T-cell (primary cell): ENCODE measurements at regions not wholly inside any gene's neighbourhood (a gene's known extent, or its start where the extent isn't known, plus 50 kb on each side); places are given as distances from the start of the nearest gene placed in this dataset.

Source experiments
- ATAC-seq, 4 experiments: fragments of 200-7000 bp in 3 of 4; fragments of 150-1000 bp in 1 of 4; cut with Tn5 transposase; replicated peaks in 1 of 4; 1 replicate in 3 of 4; 2 replicates in 1 of 4; pipeline ENCODE4 v1.10.0; 2021; ENCODE audit warnings: moderate library complexity in 3 of 4, mild to moderate bottlenecking in 2 of 4, moderate number of reproducible peaks in 1 of 4
- CTCF ChIA-PET, 2 donors: fragments of 300-600 bp; sonication (Branson Sonifier 250); formaldehyde crosslinking; loops; one replicate each; lab custom pipeline; 2022; ENCODE audit warnings: antibody characterized with exemption in 2 of 2; lab: Charles Lee
- POLR2A ChIA-PET, 2 donors: fragments of 300-600 bp; sonication (Branson Sonifier 250); formaldehyde crosslinking; loops; one replicate each; lab custom pipeline; 2022; ENCODE audit warnings: antibody characterized with exemption in 2 of 2; lab: Charles Lee
- DNase-seq, 35 experiments: peaks; one replicate each; pipeline versions ENCODE4 v3.0.0 to v3.0.0-alpha.2; 2013 to 2023
- H3K27ac ChIP-seq: one replicate; pipeline ENCODE4 v1.5.1; 2013; ENCODE audit warnings: low read length
- H3K27me3 ChIP-seq, 2 experiments: replicated peaks in 1 of 2; 1 replicate in 1 of 2; 2 replicates in 1 of 2; pipeline versions ENCODE4 v1.6.1 to v1.7.0; 2013; ENCODE audit warnings: low read length in 1 of 2, mixed read lengths in 1 of 2; ENCODE audit not compliant: control insufficient read depth in 2 of 2, insufficient read depth in 2 of 2; ENCODE audit errors: extremely low read depth in 1 of 2
- H3K36me3 ChIP-seq, 2 donors: 1 replicate in 1 of 2; 2 replicates in 1 of 2; pipeline versions ENCODE4 v1.6.1 to v1.7.0; 2013; ENCODE audit warnings: low read length in 1 of 2; ENCODE audit not compliant: control insufficient read depth in 2 of 2, insufficient read depth in 1 of 2; ENCODE audit errors: extremely low read depth in 1 of 2
- H3K4me1 ChIP-seq, 2 experiments: 1 replicate in 1 of 2; 2 replicates in 1 of 2; pipeline versions ENCODE4 v1.6.1 to v1.7.0; 2013; ENCODE audit warnings: low read length in 2 of 2, mixed read lengths in 1 of 2; ENCODE audit not compliant: insufficient read depth in 2 of 2, control insufficient read depth in 1 of 2; ENCODE audit errors: extremely low read depth in 1 of 2
- H3K4me3 ChIP-seq, 2 donors: 1 replicate in 1 of 2; 2 replicates in 1 of 2; pipeline versions ENCODE4 v1.5.1 to v1.7.0; 2013; ENCODE audit warnings: mild to moderate bottlenecking in 2 of 2, low read length in 1 of 2, moderate library complexity in 1 of 2; ENCODE audit not compliant: control insufficient read depth in 1 of 2; ENCODE audit errors: extremely low read depth in 1 of 2
- H3K9me3 ChIP-seq: 2 replicates; pipeline ENCODE4 v1.7.0; 2013
- H3K27ac Mint-ChIP-seq, 2 donors: one replicate each; pipeline ENCODE4 v1.8.0; 2020 to 2021; ENCODE audit warnings: mild to moderate bottlenecking in 2 of 2, mixed read lengths in 2 of 2
- H3K27me3 Mint-ChIP-seq, 2 donors: one replicate each; pipeline ENCODE4 v1.8.0; 2021 to 2022; ENCODE audit warnings: mixed read lengths in 2 of 2
- H3K36me3 Mint-ChIP-seq: one replicate; pipeline ENCODE4 v1.8.0; 2021; ENCODE audit warnings: mixed read lengths
- H3K4me1 Mint-ChIP-seq, 3 donors: one replicate each; pipeline ENCODE4 v1.8.0; 2020 to 2022; ENCODE audit warnings: mixed read lengths in 3 of 3, mild to moderate bottlenecking in 1 of 3
- H3K4me3 Mint-ChIP-seq, 3 donors: one replicate each; pipeline ENCODE4 v1.8.0; 2020 to 2022; ENCODE audit warnings: mild to moderate bottlenecking in 3 of 3, mixed read lengths in 3 of 3, moderate library complexity in 3 of 3
- H3K9me3 Mint-ChIP-seq, 3 donors: one replicate each; pipeline ENCODE4 v1.8.0; 2020 to 2022; ENCODE audit warnings: mixed read lengths in 3 of 3
- WGBS: methylation state at CpG from one replicate; pipeline ENCODE4 v1.1.5; 2013; ENCODE audit warnings: missing lambda C conversion rate; ENCODE audit not compliant: insufficient coverage; 5-methylcytosine and 5-hydroxymethylcytosine counted together

GRCh38 chr11:104819107-104819506 is 79.2 kb downstream of the CASP12 start:
- Histone ChIP-seq H3K9me3 (no peaks in the 10 kb centered on the region), H3K36me3 (no peaks in the 10 kb centered on the region), H3K4me1 (no peaks in the 10 kb centered on the region), H3K27ac (no peak overlapping the region), H3K27me3 (no peaks in the 10 kb centered on the region), H3K4me3 (no peak overlapping the region)
- no peak overlapping the region for H3K4me3 Mint-ChIP-seq
- peaks cover 2 to 10% (median 10%) of the 10 kb centered on the region in 3 donors for H3K4me1 Mint-ChIP-seq
- ChIA-PET POLR2A (interaction anchor here in 1 of 2 donors (0.6 to 0.7 kb wide), 3 partner anchors 22 to 215 kb away, joined by 3 to 4 read pairs (median 3); no protein-coding TSS in a partner anchor), CTCF (interaction anchor here in 1 of 2 donors (0.7 kb wide), 1 partner anchor 52 kb away, joined by 4 read pairs; no protein-coding TSS in a partner anchor)
- no peaks in the 10 kb centered on the region for H3K36me3 Mint-ChIP-seq
- H3K27me3 Mint-ChIP-seq: no peaks in the 10 kb centered on the region
- H3K9me3 Mint-ChIP-seq: no peaks in the 10 kb centered on the region
- peak overlapping the region in 1 of 2 donors; percentile 62 for H3K27ac Mint-ChIP-seq
- no peak for DNase-seq
- no peak for ATAC-seq

- peaks cover 2 to 10% (median 6%) of the 10 kb centered on the region in 3 donors for H3K4me1 Mint-ChIP-seq
- DNase-seq (no peak), ATAC-seq (no peak)
- H3K36me3 Mint-ChIP-seq: no peaks in the 10 kb centered on the region
- H3K4me3 Mint-ChIP-seq: no peak overlapping the region
- H3K4me1 ChIP-seq: no peaks in the 10 kb centered on the region
- H3K27ac ChIP-seq: no peak overlapping the region
- no peaks in the 10 kb centered on the region for H3K9me3 Mint-ChIP-seq
- no peak overlapping the region for H3K27ac Mint-ChIP-seq
- H3K4me3 ChIP-seq: no peak overlapping the region
- POLR2A ChIA-PET: no interaction called here
- H3K27me3 ChIP-seq: no peaks in the 10 kb centered on the region
- no peaks in the 10 kb centered on the region for H3K36me3 ChIP-seq
- no peaks in the 10 kb centered on the region for H3K9me3 ChIP-seq
- CTCF ChIA-PET: no interaction called here
- H3K27me3 Mint-ChIP-seq: no peaks in the 10 kb centered on the region
- WGBS: 100% methylated on average over 3 of the region's 3 CpGs
These were observed 80.3 kb downstream of the CASP12 start for GRCh38 chr11:104817973-104818372.

DNA sequence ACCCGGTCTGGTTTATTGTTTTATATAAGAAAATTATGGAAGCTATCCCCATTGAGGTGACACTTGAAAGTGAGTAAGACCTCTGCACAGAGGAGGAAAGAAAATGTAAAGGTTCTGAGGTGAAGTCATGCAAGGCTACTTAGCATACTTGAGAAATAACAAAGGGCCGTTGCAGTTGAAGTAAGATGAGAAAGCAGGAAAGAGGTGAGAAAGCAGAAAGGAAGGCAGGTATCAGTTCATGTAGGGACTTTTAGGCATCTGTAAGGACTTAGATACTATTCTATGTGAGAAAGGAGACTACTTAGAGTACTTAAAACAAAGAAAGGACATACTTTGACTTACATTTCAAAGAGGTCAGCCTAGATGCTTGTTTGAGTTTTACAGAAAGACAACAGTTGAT is 84.7 kb downstream of the CASP12 start:
- no peak for DNase-seq
- 80% methylated on average over 1 of the region's 2 CpGs for WGBS
- no peaks in the 10 kb centered on the region for H3K4me1 ChIP-seq
- Mint-ChIP-seq H3K36me3 (no peaks in the 10 kb centered on the region), H3K27ac (no peak overlapping the region), H3K4me3 (no peak overlapping the region), H3K9me3 (no peaks in the 10 kb centered on the region), H3K27me3 (no peaks in the 10 kb centered on the region), H3K4me1 (no peaks in the 10 kb centered on the region)
- no peaks in the 10 kb centered on the region for H3K27me3 ChIP-seq
- H3K9me3 ChIP-seq: no peaks in the 10 kb centered on the region
- H3K36me3 ChIP-seq: no peaks in the 10 kb centered on the region
- ChIA-PET POLR2A (no interaction called here), CTCF (no interaction called here)
- no peak overlapping the region for H3K4me3 ChIP-seq
- no peak overlapping the region for H3K27ac ChIP-seq
- ATAC-seq: no peak

DNA sequence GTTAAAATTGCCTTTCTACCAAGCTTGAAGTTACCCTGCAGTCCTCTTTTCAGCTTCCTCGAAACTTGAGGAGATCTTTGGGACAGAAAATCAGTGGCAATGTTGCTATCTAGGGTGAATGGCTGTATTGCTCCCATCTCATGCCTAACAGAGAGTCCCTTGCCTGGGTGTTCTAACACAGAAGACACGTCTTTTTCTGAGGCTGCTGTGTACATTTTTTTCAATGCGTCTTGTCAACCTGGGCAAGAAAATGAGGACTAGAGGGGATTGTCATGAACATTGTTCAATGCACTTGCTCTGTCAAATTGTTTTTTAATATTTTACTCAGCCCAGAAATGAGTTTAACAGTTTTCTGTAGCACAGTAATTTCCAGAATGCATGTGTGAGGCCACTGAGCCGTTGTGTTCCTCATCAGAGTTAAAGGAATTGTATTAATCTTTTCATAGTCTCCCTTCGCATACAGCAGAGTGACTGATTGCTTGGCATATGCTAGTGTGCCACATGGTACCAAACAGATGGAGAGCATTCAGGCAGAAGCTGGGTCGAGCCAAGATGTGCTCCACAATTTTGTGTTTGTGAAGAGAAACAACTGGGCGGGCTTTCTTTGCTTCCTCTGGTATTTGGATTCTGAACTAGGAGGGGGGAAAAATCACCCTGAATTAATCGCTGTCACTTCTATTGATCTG is 86.0 kb downstream of the CASP12 start:
- no peak overlapping the region for H3K4me3 ChIP-seq
- H3K9me3 Mint-ChIP-seq: no peaks in the 10 kb centered on the region
- H3K4me1 Mint-ChIP-seq: no peaks in the 10 kb centered on the region
- 59% methylated on average over 4 of the region's 8 CpGs for WGBS
- H3K9me3 ChIP-seq: no peaks in the 10 kb centered on the region
- H3K36me3 Mint-ChIP-seq: no peaks in the 10 kb centered on the region
- no peak overlapping the region for H3K27ac ChIP-seq
- H3K27me3 ChIP-seq: no peaks in the 10 kb centered on the region
- no peak overlapping the region for H3K4me3 Mint-ChIP-seq
- no peaks in the 10 kb centered on the region for H3K27me3 Mint-ChIP-seq
- no peak for ATAC-seq
- ChIA-PET CTCF (no interaction called here), POLR2A (no interaction called here)
- no peaks in the 10 kb centered on the region for H3K36me3 ChIP-seq
- DNase-seq: no peak
- H3K27ac Mint-ChIP-seq: no peak overlapping the region
- H3K4me1 ChIP-seq: no peaks in the 10 kb centered on the region

- DNase-seq (no peak), ATAC-seq (no peak)
- no peak overlapping the region for H3K4me3 ChIP-seq
- H3K9me3 ChIP-seq: no peaks in the 10 kb centered on the region
- Mint-ChIP-seq H3K27me3 (no peaks in the 10 kb centered on the region), H3K27ac (no peak overlapping the region), H3K4me1 (peaks cover 21 to 23% (median 22%) of the 10 kb centered on the region in 3 donors), H3K4me3 (no peak overlapping the region), H3K36me3 (no peaks in the 10 kb centered on the region), H3K9me3 (no peaks in the 10 kb centered on the region)
- no peaks in the 10 kb centered on the region for H3K27me3 ChIP-seq
- peaks cover 3% of the 10 kb centered on the region in 2 experiments for H3K4me1 ChIP-seq
- ChIA-PET CTCF (interaction anchor here in 1 of 2 donors (0.6 kb wide), 1 partner anchor 195 kb away, joined by 5 read pairs; no protein-coding TSS in a partner anchor), POLR2A (interaction anchor here in 1 of 2 donors (0.6 kb wide), 1 partner anchor 136 kb away, joined by 7 read pairs; no protein-coding TSS in a partner anchor)
- no peaks in the 10 kb centered on the region for H3K36me3 ChIP-seq
- H3K27ac ChIP-seq: no peak overlapping the region
- WGBS: 65% methylated on average over 2 of the region's 2 CpGs
These were observed 94.5 kb downstream of the CASP12 start for GRCh38 chr11:104803776-104804175.

- Mint-ChIP-seq H3K4me3 (peak overlapping the region; percentile 71 to 77 (median 72)), H3K36me3 (peaks cover 3% of the 10 kb centered on the region), H3K27ac (peak overlapping the region; percentile 96 to 97), H3K27me3 (no peaks in the 10 kb centered on the region), H3K4me1 (peaks cover 37 to 40% (median 39%) of the 10 kb centered on the region in 3 donors), H3K9me3 (peaks cover 3 to 4% (median 4%) of the 10 kb centered on the region in 3 donors)
- H3K9me3 ChIP-seq: no peaks in the 10 kb centered on the region
- DNase-seq (peak in 1 of 35 experiments; percentile 18), ATAC-seq (peak; percentile 37 to 70 (median 50))
- no peak overlapping the region for H3K4me3 ChIP-seq
- peak overlapping the region; percentile 69 for H3K27ac ChIP-seq
- ChIA-PET CTCF (no interaction called here), POLR2A (interaction anchor here (0.7 to 0.9 kb wide), 2 partner anchors 24 to 117 kb away, joined by 3 read pairs; no protein-coding TSS in a partner anchor)
- no peaks in the 10 kb centered on the region for H3K36me3 ChIP-seq
- H3K27me3 ChIP-seq: no peaks in the 10 kb centered on the region
- H3K4me1 ChIP-seq: peaks cover 3 to 6% of the 10 kb centered on the region in 2 experiments
- no CpG with 5 or more reads among the region's 1 CpG for WGBS
These were observed 99.0 kb downstream of the CASP12 start for GRCh38 chr11:104799251-104799650.
